PC-3 (cell line): ENCODE measurements at regions not wholly inside any gene's neighbourhood (a gene's known extent, or its start where the extent isn't known, plus 50 kb on each side); places are given as distances from the start of the nearest gene placed in this dataset.

Experiments
- EZH2phosphoT487 ChIP-seq: fragments of 300-600 bp; sonication (generic); IDR thresholded peaks from 2 replicates; pipeline ENCODE4 v1.6.1; 2018; ENCODE audit warnings: mild to moderate bottlenecking, antibody characterized with exemption, low read length, borderline replicate concordance
- TF ChIP-seq, protein P1 (sequence below): fragments of 300-600 bp; sonication (generic); conservative IDR thresholded peaks from 2 replicates; pipeline ENCODE4 v1.5.1; 2017; ENCODE audit warnings: antibody characterized with exemption, low read depth, mild to moderate bottlenecking, low read length

DNA sequence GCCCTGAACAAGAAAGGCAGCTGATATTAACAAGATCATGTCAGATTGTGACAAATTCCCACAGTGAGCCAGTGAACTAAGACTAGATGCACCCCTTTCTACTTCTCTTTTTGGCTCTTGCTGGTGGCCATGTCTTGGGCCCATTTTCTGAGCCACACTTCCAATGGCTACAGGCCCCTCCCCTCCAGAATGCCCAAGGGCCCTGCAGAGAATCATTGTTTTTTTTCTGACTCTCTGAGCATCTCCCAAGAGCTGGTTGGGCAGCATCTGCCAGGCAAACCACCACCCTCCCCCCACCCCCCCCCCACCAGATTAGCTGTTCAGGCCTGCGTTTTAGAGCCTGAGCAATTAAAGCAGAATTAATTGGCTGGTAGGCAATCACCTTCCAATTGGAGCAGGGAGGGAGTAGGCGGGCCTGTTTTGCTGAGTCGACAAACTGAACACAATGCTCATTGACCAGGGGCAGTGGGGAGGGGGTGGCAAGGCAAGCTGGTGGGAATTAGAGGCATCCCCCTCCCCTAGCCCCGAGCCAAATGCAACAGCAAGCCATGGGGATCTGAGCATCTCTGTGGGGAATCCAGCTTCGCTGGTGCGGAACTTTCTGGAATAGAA is 541.4 kb downstream of the MN1 start:
- TF ChIP-seq, protein P1, sequence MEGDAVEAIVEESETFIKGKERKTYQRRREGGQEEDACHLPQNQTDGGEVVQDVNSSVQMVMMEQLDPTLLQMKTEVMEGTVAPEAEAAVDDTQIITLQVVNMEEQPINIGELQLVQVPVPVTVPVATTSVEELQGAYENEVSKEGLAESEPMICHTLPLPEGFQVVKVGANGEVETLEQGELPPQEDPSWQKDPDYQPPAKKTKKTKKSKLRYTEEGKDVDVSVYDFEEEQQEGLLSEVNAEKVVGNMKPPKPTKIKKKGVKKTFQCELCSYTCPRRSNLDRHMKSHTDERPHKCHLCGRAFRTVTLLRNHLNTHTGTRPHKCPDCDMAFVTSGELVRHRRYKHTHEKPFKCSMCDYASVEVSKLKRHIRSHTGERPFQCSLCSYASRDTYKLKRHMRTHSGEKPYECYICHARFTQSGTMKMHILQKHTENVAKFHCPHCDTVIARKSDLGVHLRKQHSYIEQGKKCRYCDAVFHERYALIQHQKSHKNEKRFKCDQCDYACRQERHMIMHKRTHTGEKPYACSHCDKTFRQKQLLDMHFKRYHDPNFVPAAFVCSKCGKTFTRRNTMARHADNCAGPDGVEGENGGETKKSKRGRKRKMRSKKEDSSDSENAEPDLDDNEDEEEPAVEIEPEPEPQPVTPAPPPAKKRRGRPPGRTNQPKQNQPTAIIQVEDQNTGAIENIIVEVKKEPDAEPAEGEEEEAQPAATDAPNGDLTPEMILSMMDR, result no peak
- no peak for TF ChIP-seq EZH2phosphoT487
